Endothelial cell of umbilical vein (primary cell): ENCODE measurements at regions not wholly inside any gene's neighbourhood (a gene's known extent, or its start where the extent isn't known, plus 50 kb on each side); places are given as distances from the start of the nearest gene placed in this dataset.

Experiments
- BruUV-seq: library from RNA; stranded (reverse); fragments of 400-500 nt; replicated peaks from 2 replicates; lab custom pipeline; 2021; lab: Mats Ljungman, UMichigan
- CTCF ChIA-PET: fragments of 300-600, 350-600 bp; sonication (Branson Sonifier 250); formaldehyde crosslinking; loops from one replicate; lab custom pipeline; 2021; ENCODE audit warnings: antibody characterized with exemption, inconsistent platforms; lab: Charles Lee
- POLR2A ChIA-PET: fragments of 300-600, 350-600 bp; sonication (Branson Sonifier 250); formaldehyde crosslinking; loops from one replicate; lab custom pipeline; 2021; ENCODE audit warnings: antibody characterized with exemption, inconsistent platforms; lab: Charles Lee
- DNase-seq: peaks from one replicate; pipeline ENCODE4 v3.0.0-alpha.2; 2011; ENCODE audit warnings: low read depth, low spot score
- FAIRE-seq: peaks from 2 replicates; lab custom pipeline; 2011; peaks lifted over from hg19 to GRCh38; lab: Jason Lieb, UNC
- H2AFZ ChIP-seq: 2 replicates; pipeline ENCODE4 v1.6.0; 2012; ENCODE audit warnings: low read depth, low read length, control low read depth, inconsistent platforms
- H3K27ac ChIP-seq: 2 replicates; pipeline ENCODE4 v1.5.1; 2011; ENCODE audit warnings: low read depth, mild to moderate bottlenecking, control low read depth, low read length, moderate library complexity; ENCODE audit not compliant: insufficient read depth
- H3K27me3 ChIP-seq, 2 experiments: 2 replicates each; pipeline versions ENCODE4 v1.6.0 to v1.6.1; 2011; ENCODE audit warnings: low read length in 2 of 2, mixed read lengths in 1 of 2; ENCODE audit not compliant: control insufficient read depth in 2 of 2, insufficient read depth in 2 of 2
- H3K36me3 ChIP-seq, 2 experiments: 2 replicates in 1 of 2; 3 replicates in 1 of 2; pipeline ENCODE4 v1.5.1; 2011; ENCODE audit warnings: low read length in 2 of 2, mild to moderate bottlenecking in 1 of 2, moderate library complexity in 1 of 2; ENCODE audit not compliant: control insufficient read depth in 2 of 2, insufficient read depth in 2 of 2; ENCODE audit errors: extremely low read depth in 1 of 2
- H3K4me1 ChIP-seq: 3 replicates; pipeline ENCODE4 v1.5.1; 2011; ENCODE audit warnings: mild to moderate bottlenecking, low read length; ENCODE audit not compliant: control insufficient read depth, insufficient read depth; ENCODE audit errors: extremely low read depth
- H3K4me2 ChIP-seq: 2 replicates; pipeline ENCODE4 v1.6.1; 2011; ENCODE audit warnings: low read length, control low read depth, mixed read lengths; ENCODE audit not compliant: insufficient read depth
- H3K4me3 ChIP-seq, 3 experiments: fragments of 200-600 bp in 1 of 3; sonication (generic), shearing (Covaris generic) in 1 of 3; replicated peaks in 1 of 3; 2 replicates each; pipeline ENCODE4 v1.5.1; 2011 to 2016; ENCODE audit warnings: control low read depth in 3 of 3, low read length in 3 of 3, mild to moderate bottlenecking in 2 of 3, inconsistent platforms in 1 of 3, low read depth in 1 of 3, moderate library complexity in 1 of 3; ENCODE audit not compliant: insufficient read depth in 1 of 3
- H3K79me2 ChIP-seq: 2 replicates; pipeline ENCODE4 v1.6.0; 2012; ENCODE audit warnings: low read length, inconsistent platforms; ENCODE audit not compliant: control insufficient read depth, insufficient read depth
- H3K9ac ChIP-seq: replicated peaks from 2 replicates; pipeline ENCODE3; 2011; ENCODE audit warnings: low read length, control low read depth; ENCODE audit not compliant: insufficient read depth; ENCODE audit errors: extremely low read depth
- H3K9me1 ChIP-seq: replicated peaks from 3 replicates; pipeline ENCODE4 v1.6.0; 2011; ENCODE audit warnings: mild to moderate bottlenecking, low read length; ENCODE audit not compliant: control insufficient read depth, insufficient read depth; ENCODE audit errors: extremely low read depth
- H3K9me3 ChIP-seq: replicated peaks from 2 replicates; pipeline ENCODE4 v1.5.1; 2012; ENCODE audit warnings: low read length, inconsistent platforms; ENCODE audit not compliant: control insufficient read depth, insufficient read depth
- H4K20me1 ChIP-seq: replicated peaks from 2 replicates; pipeline ENCODE3; 2011; ENCODE audit warnings: mild to moderate bottlenecking, low read length; ENCODE audit not compliant: control insufficient read depth, insufficient read depth; ENCODE audit errors: extremely low read depth
- EZH2 ChIP-seq: IDR thresholded peaks from 2 replicates; pipeline ENCODE4 v1.6.1; 2012; ENCODE audit warnings: borderline replicate concordance, low read depth, mild to moderate bottlenecking, moderate library complexity, low read length, inconsistent platforms; ENCODE audit not compliant: severe bottlenecking
- FOS ChIP-seq: IDR thresholded peaks from 2 replicates; pipeline ENCODE4 v1.6.1; 2011; ENCODE audit warnings: mild to moderate bottlenecking, low read length, moderate library complexity, borderline replicate concordance; ENCODE audit not compliant: insufficient read depth
- GATA2 ChIP-seq: IDR thresholded peaks from 2 replicates; pipeline ENCODE4 v1.7.0; 2011; ENCODE audit warnings: low read depth, mild to moderate bottlenecking, moderate library complexity, mixed read lengths, low read length; ENCODE audit not compliant: insufficient read length, insufficient read depth
- JUN ChIP-seq: IDR thresholded peaks from 2 replicates; pipeline ENCODE4 v1.6.1; 2011; ENCODE audit warnings: borderline replicate concordance, low read depth; ENCODE audit not compliant: insufficient read length, insufficient read depth
- MAX ChIP-seq: IDR thresholded peaks from 2 replicates; pipeline ENCODE4 v1.6.1; 2011; ENCODE audit not compliant: insufficient read depth, insufficient read length
- MYC ChIP-seq: IDR thresholded peaks from one replicate; pipeline ENCODE4 v1.6.1; 2011; ENCODE audit warnings: mild to moderate bottlenecking, low read depth, low read length
- POLR2A ChIP-seq: IDR thresholded peaks from 2 replicates; pipeline ENCODE4 v1.6.1; 2012; ENCODE audit warnings: low read depth, mild to moderate bottlenecking, control low read depth, low read length
- POLR2AphosphoS5 ChIP-seq: IDR thresholded peaks from 2 replicates; pipeline ENCODE4 v1.6.1; 2012; ENCODE audit warnings: low read depth, mild to moderate bottlenecking, control low read depth, low read length, moderate library complexity; ENCODE audit not compliant: insufficient read depth
- dilution Hi-C: fragments of 300-500 bp; cut with MboI; formaldehyde crosslinking; loops from one replicate; pipeline ENCODE4 v1.15.0; 2019; ENCODE audit warnings: low sequenced_read_pairs; ENCODE audit not compliant: extremely low pct_ligation_motif_present
- intact Hi-C: fragments of 100-400 bp; cut with micrococcal nuclease; formaldehyde crosslinking; loops from one replicate; pipeline ENCODE4 v1.10.0; 2022
- TF ChIP-seq, protein P1 (sequence below), 2 donors: IDR thresholded peaks; 1 replicate in 1 of 2; 2 replicates in 1 of 2; pipeline ENCODE4 v1.5.1; 2011; ENCODE audit warnings: low read length in 2 of 2, mild to moderate bottlenecking in 2 of 2, moderate library complexity in 2 of 2, control low read depth in 1 of 2, inconsistent platforms in 1 of 2, low read depth in 1 of 2; ENCODE audit not compliant: insufficient read depth in 1 of 2; ENCODE audit errors: extremely low read depth in 1 of 2

- BruUV-seq, result no TSS peak
- Histone ChIP-seq H4K20me1 (no peaks in the 10 kb centered on the region), H3K27me3 (peaks cover 0 to 2% of the 10 kb centered on the region in 2 experiments), H3K27ac (no peak overlapping the region), H3K4me1 (peaks cover 5% of the 10 kb centered on the region), H3K4me2 (no peak overlapping the region), H3K9me1 (no peaks in the 10 kb centered on the region), H3K36me3 (no peaks in the 10 kb centered on the region), H3K79me2 (no peaks in the 10 kb centered on the region), H3K9me3 (no peaks in the 10 kb centered on the region), H3K9ac (no peak overlapping the region), H3K4me3 (no peak overlapping the region), H2AFZ (no peak overlapping the region)
- intact Hi-C loops (loop anchor here (10.0 kb wide), 1 partner anchor 995 kb away; no protein-coding TSS in a partner anchor), dilution Hi-C loops (no loop called here)
- CTCF ChIA-PET, result no interaction called here
- no peak for FAIRE-seq
- TF ChIP-seq MYC, result no peak
- no peak for TF ChIP-seq EZH2
- TF ChIP-seq FOS, result no peak
- TF ChIP-seq, protein P1, sequence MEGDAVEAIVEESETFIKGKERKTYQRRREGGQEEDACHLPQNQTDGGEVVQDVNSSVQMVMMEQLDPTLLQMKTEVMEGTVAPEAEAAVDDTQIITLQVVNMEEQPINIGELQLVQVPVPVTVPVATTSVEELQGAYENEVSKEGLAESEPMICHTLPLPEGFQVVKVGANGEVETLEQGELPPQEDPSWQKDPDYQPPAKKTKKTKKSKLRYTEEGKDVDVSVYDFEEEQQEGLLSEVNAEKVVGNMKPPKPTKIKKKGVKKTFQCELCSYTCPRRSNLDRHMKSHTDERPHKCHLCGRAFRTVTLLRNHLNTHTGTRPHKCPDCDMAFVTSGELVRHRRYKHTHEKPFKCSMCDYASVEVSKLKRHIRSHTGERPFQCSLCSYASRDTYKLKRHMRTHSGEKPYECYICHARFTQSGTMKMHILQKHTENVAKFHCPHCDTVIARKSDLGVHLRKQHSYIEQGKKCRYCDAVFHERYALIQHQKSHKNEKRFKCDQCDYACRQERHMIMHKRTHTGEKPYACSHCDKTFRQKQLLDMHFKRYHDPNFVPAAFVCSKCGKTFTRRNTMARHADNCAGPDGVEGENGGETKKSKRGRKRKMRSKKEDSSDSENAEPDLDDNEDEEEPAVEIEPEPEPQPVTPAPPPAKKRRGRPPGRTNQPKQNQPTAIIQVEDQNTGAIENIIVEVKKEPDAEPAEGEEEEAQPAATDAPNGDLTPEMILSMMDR (IDR thresholded peaks at IDR 0.05; ENCODE audit: extremely low read depth in 1 of 2, insufficient read depth in 1 of 2, low read depth in 1 of 2, low read length in 2 of 2), result no peak
- no peak for TF ChIP-seq POLR2A
- TF ChIP-seq GATA2, result no peak
- TF ChIP-seq POLR2AphosphoS5, result no peak
- TF ChIP-seq JUN, result no peak
- TF ChIP-seq MAX, result no peak
- no peak for DNase-seq
- POLR2A ChIA-PET, result no interaction called here
Measured at GRCh38 chr10:43880160-43880559, 231.5 kb upstream of the ZNF32 start.
